Small intestine (tissue), 7 donors: ENCODE measurements at regions not wholly inside any gene's neighbourhood (a gene's known extent, or its start where the extent isn't known, plus 50 kb on each side); places are given as distances from the start of the nearest gene placed in this dataset.
"Not testable (repeated sequence)": the region's sequence is repeated elsewhere in the genome, so short reads cannot be mapped to it uniquely, and the experiment has no call there.

ENCODE experiments used
- DNase-seq, 2 donors: peaks; one replicate each; pipeline versions ENCODE4 v3.0.0 to v3.0.0-alpha.2; 2013
- FAIRE-seq: peaks from 2 replicates; lab custom pipeline; 2012; peaks lifted over from hg19 to GRCh38; lab: Jason Lieb, UNC
- H3K27ac ChIP-seq, 3 donors: one replicate each; pipeline ENCODE4 v1.5.1; 2013; ENCODE audit warnings: low read length in 2 of 3, mild to moderate bottlenecking in 2 of 3, control low read depth in 1 of 3, inconsistent platforms in 1 of 3, low read depth in 1 of 3, moderate library complexity in 1 of 3
- H3K27me3 ChIP-seq, 3 donors: one replicate each; pipeline ENCODE4 v1.6.1; 2013; ENCODE audit warnings: low read length in 3 of 3, inconsistent platforms in 1 of 3; ENCODE audit not compliant: control insufficient read depth in 3 of 3, insufficient read depth in 3 of 3
- H3K36me3 ChIP-seq, 3 donors: one replicate each; pipeline ENCODE4 v1.6.1; 2013; ENCODE audit warnings: low read length in 3 of 3, inconsistent platforms in 1 of 3, low read depth in 1 of 3, mild to moderate bottlenecking in 1 of 3, moderate library complexity in 1 of 3; ENCODE audit not compliant: control insufficient read depth in 3 of 3, insufficient read depth in 2 of 3
- H3K4me1 ChIP-seq, 3 donors: one replicate each; pipeline ENCODE4 v1.6.1; 2013; ENCODE audit warnings: low read length in 2 of 3, inconsistent platforms in 1 of 3, low read depth in 1 of 3, mild to moderate bottlenecking in 1 of 3, moderate library complexity in 1 of 3; ENCODE audit not compliant: control insufficient read depth in 3 of 3, insufficient read depth in 2 of 3
- H3K4me3 ChIP-seq, 3 donors: one replicate each; pipeline ENCODE4 v1.5.1; 2013; ENCODE audit warnings: low read length in 3 of 3, control low read depth in 1 of 3, inconsistent platforms in 1 of 3, low read depth in 1 of 3, mild to moderate bottlenecking in 1 of 3, moderate library complexity in 1 of 3
- H3K9me3 ChIP-seq, 2 donors: one replicate each; pipeline ENCODE4 v1.6.1; 2013; ENCODE audit warnings: low read depth in 1 of 2, low read length in 1 of 2; ENCODE audit not compliant: control insufficient read depth in 2 of 2, insufficient read depth in 1 of 2
- WGBS, 3 donors: extraction: QIAGEN DNeasy Blood & Tissue Kit; methylation state at CpG; one replicate each; pipeline ENCODE4 v1.1.7; 2013; 5-methylcytosine and 5-hydroxymethylcytosine counted together
- donor health status: healthy with polysubstance abuse.
- donor health status: control.
- donor health status: control.
- donor health status: Bipolar disorder and iron deficiency.
- donor health status: healthy.

- Histone ChIP-seq H3K4me1 (no peaks in the 10 kb centered on the region), H3K4me3 (no peak overlapping the region), H3K27me3 (no peaks in the 10 kb centered on the region), H3K9me3 (no peaks in the 10 kb centered on the region), H3K27ac (no peak overlapping the region), H3K36me3 (no peaks in the 10 kb centered on the region)
- WGBS, 3 donors, result 66 to 87% (median 75%) methylated on average over 3 of the region's 3 CpGs
- FAIRE-seq, result no peak
- no peak for DNase-seq
These were observed 372.8 kb upstream of the PIK3R1 start for GRCh38 chr5:67842806-67843205.

- H3K4me1 ChIP-seq, DNase-seq, H3K36me3 ChIP-seq, FAIRE-seq, H3K9me3 ChIP-seq, H3K4me3 ChIP-seq, H3K27me3 ChIP-seq, H3K27ac ChIP-seq: not testable (repeated sequence)
- WGBS, 3 donors, result 80 to 98% (median 93%) methylated on average over 3 of the region's 3 CpGs
These were observed 378.3 kb upstream of the PIK3R1 start for GRCh38 chr5:67837225-67837624.

- H3K9me3 ChIP-seq, H3K4me3 ChIP-seq, DNase-seq, FAIRE-seq, H3K36me3 ChIP-seq, H3K27ac ChIP-seq, H3K27me3 ChIP-seq, H3K4me1 ChIP-seq: not testable (repeated sequence)
- WGBS, 3 donors, result 53 to 65% (median 61%) methylated on average over 1 of the region's 1 CpG
These were observed 379.1 kb upstream of the PIK3R1 start for GRCh38 chr5:67836496-67836895.

DNA sequence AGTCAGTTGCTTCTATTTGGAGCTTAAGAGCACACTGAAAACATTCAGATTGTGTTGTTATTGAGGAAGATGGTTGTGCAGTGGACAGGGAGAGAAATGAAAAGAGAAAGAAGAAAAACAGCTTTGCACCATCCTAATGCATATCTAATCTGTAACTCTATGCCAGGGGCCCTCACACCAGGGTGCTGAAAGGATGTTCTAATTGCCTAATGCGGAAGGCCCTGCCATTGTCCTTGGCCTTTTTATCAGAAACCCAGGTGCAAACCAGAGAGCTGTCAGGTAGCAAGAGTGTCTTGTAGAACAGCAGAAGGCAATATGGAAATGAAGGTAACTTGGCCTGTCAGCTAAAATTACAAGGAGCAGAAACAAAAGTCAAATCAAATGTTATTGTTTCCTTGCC, 384.5 kb upstream of the PIK3R1 start:
- Histone ChIP-seq H3K4me3 (no peak overlapping the region), H3K4me1 (no peaks in the 10 kb centered on the region), H3K27me3 (no peaks in the 10 kb centered on the region), H3K27ac (no peak overlapping the region), H3K9me3 (no peaks in the 10 kb centered on the region), H3K36me3 (no peaks in the 10 kb centered on the region)
- WGBS, 3 donors, result 46 to 78% (median 68%) methylated on average over 1 of the region's 1 CpG
- no peak for FAIRE-seq
- DNase-seq, result no peak

DNA sequence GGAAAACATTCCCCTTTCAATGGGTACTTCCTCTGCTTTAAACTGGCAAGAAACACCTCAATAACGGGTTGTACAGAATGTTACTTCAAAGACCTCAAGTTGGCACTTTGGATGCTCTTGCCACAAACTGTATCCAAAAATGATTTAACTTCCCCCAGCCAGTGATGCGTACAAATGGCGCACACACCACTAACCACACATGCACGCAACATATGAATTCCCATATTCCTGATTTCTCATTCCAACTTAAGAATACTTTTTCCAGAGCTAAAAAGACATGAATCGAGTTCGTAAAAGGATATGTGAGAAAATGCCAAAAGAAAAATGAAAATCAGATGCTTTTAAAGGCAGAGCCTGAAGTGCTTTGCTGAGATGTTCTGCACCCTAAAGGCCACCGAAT, 388.0 kb upstream of the PIK3R1 start:
- WGBS, 3 donors, result 90 to 92% (median 92%) methylated on average over 7 of the region's 7 CpGs
- Histone ChIP-seq H3K4me3 (no peak overlapping the region), H3K4me1 (no peaks in the 10 kb centered on the region), H3K27me3 (no peaks in the 10 kb centered on the region), H3K27ac (no peak overlapping the region), H3K9me3 (no peaks in the 10 kb centered on the region), H3K36me3 (no peaks in the 10 kb centered on the region)
- no peak for FAIRE-seq
- no peak for DNase-seq

- WGBS, 3 donors, result 74 to 79% (median 76%) methylated on average over 3 of the region's 3 CpGs
- no peak overlapping the region for H3K27ac ChIP-seq
- no peak for FAIRE-seq
These were observed 390.7 kb upstream of the PIK3R1 start for GRCh38 chr5:67824852-67825251.

DNA sequence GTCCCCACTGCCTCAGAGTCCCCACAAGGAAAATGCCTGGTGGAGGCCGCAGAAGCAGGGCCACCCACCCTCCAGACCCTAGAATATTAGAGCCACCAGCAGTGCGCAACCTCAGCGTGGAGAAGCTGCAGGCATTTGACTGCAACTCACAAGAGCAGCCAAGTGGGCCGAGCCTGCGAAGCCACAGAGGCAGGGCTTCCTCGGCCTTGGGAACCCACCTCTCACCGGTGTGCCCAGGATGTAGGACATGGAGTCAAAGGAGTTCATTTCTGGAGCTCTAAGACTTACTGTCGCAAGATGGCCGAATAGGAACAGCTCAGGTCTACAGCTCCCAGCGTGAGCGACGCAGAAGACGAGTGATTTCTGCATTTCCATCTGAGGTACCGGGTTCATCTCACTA, 397.9 kb upstream of the PIK3R1 start:
- Histone ChIP-seq H3K27me3 (no peaks in the 10 kb centered on the region), H3K4me1 (peaks cover 0 to 9% (median 4%) of the 10 kb centered on the region in 3 donors), H3K9me3 (no peaks in the 10 kb centered on the region), H3K4me3 (no peak overlapping the region), H3K36me3 (no peaks in the 10 kb centered on the region), H3K27ac (no peak overlapping the region)
- 82 to 95% (median 87%) methylated on average over 14 of the region's 14 CpGs for WGBS, 3 donors
- DNase-seq (no peak), FAIRE-seq (no peak)

More at GRCh38 chr5:67824852-67825251, 390.7 kb upstream of the PIK3R1 start:
- H3K4me1 ChIP-seq, result no peaks in the 10 kb centered on the region
- no peaks in the 10 kb centered on the region for H3K9me3 ChIP-seq
- H3K36me3 ChIP-seq, result no peaks in the 10 kb centered on the region
- DNase-seq, result no peak
- H3K27me3 ChIP-seq, result no peaks in the 10 kb centered on the region
- H3K4me3 ChIP-seq, result no peak overlapping the region

- Histone ChIP-seq H3K27ac (no peak overlapping the region), H3K4me1 (peaks cover 0 to 9% (median 4%) of the 10 kb centered on the region in 3 donors), H3K27me3 (no peaks in the 10 kb centered on the region), H3K36me3 (no peaks in the 10 kb centered on the region), H3K4me3 (no peak overlapping the region), H3K9me3 (no peaks in the 10 kb centered on the region)
- FAIRE-seq (no peak), DNase-seq (no peak)
These were observed 399.1 kb upstream of the PIK3R1 start for GRCh38 chr5:67816456-67816855.
